UCSD-AML1 (cell line): ENCODE measurements at regions not wholly inside any gene's neighbourhood (a gene's known extent, or its start where the extent isn't known, plus 50 kb on each side); places are given as distances from the start of the nearest gene placed in this dataset.
"Not testable (repeated sequence)": the region's sequence is repeated elsewhere in the genome, so short reads cannot be mapped to it uniquely, and the experiment has no call there.

Source experiments
- DNase-seq: peaks from one replicate; lab custom pipeline; 2025; ENCODE audit not compliant: unreplicated experiment; lab: John Stamatoyannopoulos, UW

DNA sequence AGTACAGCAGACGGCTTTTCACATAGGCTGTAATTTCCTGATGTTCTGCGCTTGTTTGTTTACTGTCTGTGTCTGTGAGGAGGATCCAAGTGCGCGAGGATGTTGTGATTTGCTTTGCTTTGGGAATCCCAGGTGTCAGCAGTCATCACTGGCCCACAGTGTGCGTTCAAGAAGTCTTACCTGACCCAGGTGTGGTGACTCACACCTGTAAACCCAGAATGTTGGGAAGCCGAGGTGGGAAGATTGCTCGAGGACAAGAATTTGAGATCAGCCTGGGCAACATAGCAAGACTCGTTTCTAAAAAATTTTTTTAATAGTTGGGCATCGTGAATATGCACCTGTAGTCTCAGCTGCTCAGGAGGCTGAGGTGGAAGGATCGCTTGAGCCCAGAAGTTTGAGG lies 110.7 kb downstream of the CRLF3 start:
- not testable (repeated sequence) for DNase-seq

DNA sequence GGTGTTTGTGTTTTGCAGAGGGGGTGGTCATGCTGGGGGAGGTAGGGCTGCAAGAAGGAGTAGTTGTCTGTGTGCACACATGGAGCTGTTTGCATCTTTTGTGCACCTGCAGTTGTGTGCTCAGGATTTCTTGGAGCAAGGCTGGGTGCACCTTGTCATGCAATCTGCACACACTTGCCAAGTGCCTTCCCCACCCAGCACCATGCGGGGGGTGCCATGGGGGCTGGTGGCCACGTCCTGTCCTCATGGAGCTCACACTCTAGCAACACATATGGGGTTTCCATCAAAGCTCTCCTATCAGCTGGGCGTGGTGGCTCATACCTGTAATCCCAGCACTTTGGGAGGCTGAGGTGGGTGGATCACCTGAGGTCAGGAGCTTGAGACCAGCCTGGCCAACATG lies 111.6 kb downstream of the CRLF3 start:
- DNase-seq, result not testable (repeated sequence)

DNA sequence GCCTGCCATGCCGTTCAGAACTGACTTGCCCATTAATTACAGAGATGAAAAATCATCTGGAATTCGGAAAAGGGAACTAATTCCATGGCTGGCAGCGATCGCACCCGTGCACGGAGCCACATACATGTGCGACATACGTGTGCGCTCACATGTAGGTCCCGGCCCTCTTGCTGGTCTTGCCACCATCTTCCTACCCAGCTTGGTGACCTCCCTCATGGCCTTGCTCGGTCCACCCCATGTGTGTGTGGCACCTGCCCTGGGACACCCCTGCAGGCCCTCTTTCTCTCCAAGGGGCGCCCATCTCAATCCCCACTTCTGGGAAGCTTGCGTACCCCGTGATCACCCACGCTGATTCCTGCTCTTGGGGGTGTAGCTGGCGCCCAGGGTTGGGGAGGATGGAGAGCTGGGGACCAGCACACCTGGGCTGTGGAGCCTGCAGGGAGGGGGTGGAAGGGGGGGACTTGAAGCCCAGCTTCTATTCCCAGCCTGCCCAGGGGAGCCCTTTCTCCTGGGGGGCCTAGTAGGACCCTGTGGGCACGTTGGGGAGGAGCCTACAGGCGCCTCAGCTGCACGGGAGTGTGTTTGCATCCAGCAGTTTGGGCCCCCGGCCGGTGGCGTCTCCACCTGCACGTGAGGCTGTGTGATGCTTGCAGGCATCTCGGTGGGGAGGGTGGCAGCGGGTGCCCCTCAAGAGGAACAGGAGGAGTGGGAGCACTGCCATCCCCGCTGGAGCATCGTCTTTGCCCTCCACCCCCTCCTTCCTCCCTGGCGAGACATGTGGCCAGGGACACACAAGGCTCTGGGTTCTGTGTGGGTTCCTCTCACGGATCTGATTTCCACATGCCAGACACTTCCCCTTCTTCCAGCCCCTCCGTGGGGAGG lies 112.6 kb downstream of the CRLF3 start:
- not testable (repeated sequence) for DNase-seq

DNA sequence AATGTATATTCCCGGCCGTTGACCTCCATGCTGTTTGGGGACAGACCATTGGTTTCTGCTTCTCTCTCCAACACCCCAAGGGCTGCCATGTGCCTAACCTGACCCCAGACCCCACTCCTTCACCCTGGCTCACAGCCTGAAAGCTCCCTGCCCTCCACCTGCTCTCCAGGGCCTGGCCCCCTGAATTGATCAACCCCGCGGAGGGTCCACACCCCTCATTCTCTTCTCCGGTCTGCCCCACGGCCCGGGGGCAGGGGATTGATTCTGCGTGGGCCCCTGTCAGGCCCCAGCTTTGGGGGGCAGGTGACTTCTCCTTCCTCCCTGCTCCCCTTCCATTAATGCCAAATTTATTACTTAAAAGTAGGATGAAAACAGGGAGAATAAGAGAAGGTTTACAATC lies 113.3 kb downstream of the CRLF3 start:
- not testable (repeated sequence) for DNase-seq

DNA sequence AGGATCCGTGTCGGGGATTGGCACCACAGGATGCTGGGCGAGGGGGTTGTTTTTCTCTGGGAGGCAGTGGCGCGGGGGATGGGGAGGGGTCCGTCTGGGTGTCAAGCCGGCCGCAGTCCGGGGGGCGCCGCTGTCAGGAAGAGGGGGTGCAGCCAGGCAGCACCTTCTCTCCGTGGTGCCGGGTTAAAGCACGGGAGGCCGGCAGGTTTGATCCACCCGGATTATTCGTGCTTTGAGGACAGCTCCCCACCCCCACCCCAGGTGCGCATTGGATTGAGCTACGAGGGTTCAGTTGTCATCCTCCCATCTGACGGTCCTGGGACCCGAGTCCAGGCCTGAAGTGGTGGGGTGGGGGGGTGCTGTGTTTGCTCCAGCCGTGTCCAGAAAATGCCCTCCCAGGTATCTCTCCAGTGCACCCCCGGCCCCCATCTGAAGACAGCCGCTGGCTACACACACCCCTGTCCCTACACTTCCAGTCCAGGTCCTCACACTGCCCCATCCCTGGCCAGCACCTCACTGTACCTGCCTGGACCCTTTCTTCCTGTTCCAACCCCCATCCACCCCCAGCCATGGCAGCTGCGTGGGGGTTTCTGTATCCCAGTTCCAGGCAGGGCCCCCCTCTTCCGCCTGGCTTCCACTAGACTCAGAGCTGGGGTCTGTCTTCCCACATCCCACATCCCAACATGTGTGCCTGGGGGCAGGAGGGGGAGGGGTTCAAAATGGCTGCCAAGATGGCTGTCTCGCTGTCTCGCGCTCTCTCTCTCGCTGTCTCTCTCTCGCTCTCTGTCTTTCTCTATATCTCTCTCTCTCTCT lies 114.0 kb downstream of the CRLF3 start:
- DNase-seq, result not testable (repeated sequence)

DNA sequence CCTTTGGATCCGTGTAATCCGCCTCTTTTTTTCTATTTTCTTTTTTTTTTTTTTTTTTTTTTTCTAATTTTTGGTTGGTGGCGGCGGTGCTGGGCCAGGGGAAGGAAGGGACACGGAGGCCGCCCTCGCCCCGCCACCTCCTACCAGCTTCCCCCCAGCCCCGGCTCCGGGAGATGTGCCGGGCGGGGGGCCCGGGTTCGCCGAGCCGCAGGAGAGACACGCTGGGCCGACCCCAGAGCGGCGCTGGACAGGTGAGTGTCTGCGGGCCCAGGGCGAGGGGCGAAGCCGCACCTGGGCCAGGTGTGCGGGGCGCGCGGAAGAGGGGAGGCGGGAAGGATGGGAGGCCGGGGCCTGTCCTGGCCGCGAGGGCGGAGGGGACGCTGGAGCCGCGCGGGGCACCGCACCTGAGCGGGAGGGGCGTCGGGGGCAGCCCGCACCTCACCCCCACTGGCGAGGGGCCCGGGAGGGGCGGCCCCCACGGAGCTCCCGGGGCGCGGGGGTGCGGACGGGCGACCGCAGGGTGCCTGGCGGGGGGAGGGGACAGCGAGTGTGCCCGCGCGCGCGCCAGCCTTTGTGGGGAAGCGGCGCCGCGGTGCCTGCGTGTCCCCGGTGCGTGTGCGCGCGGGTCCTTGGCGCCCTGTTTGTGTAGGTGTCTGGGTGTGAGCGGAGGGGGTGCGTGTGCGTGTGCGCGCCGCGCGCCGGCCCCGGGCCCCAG lies 114.8 kb downstream of the CRLF3 start:
- peak; percentile 29 for DNase-seq

DNA sequence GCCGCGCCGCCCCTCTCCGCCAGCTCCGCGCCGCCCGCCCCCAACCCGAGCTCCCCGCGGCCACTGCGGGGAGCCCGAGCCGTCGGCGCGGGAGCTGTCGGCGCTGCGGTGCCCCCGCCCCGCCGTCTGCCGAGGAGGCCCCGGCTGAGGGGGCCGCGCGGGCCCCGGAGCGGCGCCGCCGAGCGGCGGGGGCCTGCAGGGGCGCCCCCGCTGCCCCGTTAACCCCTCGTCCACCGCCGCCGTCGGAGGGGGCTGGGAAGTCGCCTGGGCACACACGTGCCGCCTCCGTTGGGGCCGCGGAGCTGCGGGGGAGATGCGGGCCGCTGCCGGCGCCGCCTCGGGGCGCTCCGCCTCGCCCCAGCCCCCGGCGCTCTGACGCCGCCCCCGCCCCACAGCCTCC lies 115.4 kb downstream of the CRLF3 start:
- DNase-seq, result peak; percentile 39

DNA sequence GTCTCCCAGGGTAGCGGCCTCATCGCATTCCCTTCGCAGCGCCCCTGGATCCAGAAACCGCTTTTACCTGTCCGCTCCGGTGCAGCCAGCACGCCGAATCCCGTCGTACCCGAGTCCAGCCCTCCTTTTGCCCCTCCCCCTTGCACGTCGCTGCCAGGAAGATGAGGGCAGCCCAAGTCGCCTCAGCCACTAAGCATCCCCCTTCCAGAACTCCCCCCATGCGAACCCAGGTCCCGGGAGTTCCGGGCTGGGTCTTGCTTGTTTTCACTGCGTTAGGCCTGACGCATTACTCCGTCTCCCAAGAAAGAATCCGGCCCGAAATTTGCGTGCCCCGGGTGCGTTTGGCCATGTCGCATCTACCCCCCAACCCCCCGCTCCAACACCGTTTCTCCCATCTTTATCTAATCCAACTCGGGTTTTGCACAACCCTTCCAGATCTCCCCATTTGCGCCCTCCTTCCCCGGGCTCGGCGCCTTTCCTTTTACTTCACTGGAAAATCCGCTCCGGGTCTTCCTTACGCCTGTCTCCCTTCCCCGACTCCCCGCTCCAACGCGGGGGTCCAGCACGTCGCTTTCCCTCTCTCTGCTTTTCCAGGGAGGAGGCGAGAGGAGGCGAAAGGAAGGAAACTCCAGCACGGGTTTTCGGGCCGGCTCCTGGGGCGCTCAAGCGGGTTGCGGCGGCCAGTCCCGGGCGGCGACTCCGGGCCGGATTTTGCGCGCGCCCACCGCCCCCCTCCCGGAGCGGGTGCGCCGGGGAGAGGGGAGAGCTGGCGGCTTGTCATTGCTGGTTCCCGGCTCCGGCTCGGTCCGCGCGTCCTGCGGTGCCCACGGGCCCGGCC lies 116.0 kb downstream of the CRLF3 start:
- peak; percentile 89 for DNase-seq

DNA sequence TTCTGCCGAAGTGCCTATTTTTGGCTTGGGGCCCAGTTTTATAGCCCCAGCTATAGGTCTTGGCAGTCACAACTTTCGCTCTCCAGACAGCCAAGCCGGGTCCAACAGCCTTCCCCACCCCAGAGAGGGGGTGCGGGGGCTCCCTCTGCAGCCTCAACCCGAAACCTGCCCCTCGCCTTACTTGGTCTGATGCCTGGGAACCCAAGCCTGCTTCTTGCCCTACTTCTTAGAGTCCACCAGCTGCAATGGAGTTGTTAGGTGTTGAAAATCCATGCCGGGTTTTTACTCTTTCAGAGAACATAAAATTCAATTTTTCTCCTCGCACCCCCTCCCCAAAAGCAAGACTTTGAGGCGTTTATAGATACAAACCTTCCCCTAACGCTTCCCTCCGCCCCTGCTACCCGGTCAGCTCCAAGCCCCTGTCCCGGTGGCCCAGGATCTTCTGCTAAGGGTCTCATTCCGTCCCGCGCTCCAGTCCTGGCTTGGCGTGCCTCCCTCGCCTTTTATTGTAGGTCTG lies 116.7 kb downstream of the CRLF3 start:
- DNase-seq, result peak; percentile 61

DNA sequence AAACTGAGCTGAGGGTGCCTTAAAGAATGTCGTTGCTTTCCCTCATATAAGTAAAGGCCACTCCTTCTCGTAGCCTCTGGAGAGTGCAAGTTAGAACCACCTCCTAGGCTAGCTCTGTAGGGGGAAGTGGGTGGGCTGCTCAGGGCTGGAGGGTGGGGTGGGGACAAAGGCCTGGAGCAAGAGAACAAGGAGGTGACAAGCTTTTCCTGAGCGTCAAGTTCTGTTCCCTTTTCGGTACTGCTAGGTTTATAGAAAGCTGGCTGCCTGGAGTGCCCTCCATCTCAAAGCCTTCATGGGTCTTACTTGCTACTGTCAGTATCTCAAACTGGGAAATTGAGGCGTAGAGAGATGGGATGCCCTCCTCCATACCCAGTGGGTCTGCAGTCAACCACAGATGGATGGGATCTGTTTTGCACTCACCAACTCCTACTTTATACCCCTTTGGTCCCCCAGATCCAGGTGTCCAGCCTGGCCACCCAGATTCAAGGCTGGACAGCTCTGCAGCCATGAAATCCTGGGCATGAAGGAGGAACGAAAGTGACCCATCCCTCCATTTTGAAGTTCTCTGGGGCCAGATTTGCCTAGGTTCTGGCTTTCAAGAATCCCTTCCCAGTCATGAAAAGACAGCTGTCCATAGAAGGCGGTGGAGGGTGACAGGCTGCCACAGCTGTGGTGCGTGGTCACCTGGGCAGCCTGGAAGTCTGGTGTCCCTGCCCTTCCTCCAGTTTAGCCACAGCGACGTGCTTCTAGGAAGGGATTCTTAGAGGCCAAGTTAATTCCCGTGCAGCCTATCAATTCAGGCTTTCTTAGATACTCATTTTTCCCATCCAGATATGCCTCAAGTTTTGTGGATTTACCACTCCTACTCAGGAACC lies 117.8 kb downstream of the CRLF3 start:
- peak; percentile 24 for DNase-seq

DNA sequence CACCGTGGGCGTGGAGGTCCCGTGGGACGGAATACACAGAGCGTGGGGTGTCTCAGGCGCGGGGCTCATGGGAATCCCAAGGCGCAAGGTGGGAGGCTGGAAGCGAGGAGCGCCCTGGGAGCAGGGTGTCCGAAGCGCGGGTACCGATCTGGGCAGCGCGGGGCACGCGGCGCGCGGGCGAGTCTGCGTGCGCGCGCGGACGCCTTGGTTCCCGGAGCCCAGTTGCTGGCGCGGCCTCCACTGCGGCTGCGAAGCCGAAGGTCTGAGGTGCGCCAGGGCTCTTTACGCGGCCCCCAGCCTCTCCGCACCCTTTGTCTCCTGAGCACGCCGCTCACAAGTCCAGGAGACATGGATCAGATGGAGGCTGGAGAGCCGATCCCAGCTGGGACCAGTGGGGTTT lies 118.5 kb downstream of the CRLF3 start:
- not testable (repeated sequence) for DNase-seq

DNA sequence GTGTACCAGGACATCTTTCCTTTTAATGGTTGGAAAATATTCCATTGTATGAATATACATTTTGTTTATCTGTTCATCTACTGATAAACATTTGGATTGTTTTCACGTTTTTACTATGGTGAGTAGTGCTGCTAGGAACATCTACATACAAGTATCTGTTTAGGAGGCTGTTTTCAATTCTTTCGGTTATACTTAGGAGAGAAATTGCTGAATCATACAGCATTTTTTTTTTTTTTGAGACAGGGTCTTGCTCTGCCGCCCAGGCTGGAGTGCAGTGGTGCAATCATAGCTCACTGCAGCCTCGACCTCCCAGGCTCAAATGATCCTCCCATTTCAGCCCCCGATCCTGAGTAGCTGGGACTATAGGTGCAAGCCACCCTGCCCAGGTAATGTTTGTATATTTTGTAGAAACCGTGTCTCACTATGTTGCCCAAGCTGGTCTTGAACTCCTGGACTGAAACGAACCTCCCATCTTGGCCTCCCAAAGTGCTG lies 122.9 kb downstream of the CRLF3 start:
- DNase-seq, result no peak

DNA sequence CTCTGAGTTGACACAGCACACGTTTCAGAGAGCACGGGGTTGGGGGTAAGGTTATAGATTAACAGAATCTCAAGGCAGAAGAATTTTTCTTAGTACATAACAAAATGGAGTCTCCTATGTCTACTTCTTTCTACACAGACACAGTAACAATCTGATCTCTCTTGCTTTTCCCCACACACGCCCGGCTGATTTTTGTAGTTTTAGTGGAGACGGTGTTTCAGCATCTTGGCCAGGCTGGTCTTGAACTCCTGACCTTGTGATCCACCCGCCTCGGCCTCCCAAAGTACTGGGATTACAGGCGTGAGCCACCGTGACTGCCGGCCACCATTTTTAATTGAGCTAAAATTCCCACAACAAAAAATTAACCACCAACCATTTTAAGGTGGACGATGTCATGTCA lies 123.7 kb downstream of the CRLF3 start:
- DNase-seq, result not testable (repeated sequence)

DNA sequence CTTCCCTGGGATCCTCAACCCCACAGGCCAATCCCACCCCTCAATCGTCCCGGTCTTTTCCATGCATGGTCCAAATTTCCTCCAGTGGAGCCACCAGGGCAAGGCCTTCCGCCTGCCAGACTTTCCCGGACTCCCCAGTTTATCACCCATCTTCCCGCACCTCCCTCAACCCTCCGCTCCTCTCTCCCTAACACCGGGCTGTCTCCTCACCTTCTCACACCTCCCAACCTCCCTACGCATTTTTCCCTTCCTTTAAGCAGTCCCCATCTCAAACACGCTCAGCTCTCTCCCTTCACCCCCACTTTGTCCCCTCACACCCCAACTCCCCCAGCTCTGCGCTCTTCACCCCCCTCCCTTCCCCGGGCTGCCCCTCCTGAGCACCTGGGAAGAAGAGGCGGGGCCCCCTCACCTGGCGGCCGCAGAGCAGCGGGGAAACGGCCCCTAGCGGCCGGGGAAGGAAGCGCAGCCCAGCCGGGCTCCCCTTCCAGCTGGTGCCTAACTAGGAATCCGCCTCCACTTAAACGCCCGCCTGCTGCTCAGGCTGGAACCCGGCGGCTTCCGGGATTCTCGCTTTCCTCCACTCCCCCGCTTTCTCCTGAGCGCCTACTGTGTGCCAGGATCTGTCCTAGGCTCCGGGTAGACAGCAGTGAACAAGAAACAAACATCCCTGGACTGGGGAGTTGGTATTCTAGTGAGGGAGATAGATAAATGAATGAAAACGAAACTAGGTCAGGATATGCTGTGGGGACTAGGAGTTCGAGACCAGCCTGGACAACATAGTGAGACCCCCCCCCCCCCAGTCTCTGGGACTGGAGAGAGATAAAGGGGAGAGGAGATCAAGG lies 126.7 kb downstream of the CRLF3 start:
- DNase-seq, result peak; percentile 65

DNA sequence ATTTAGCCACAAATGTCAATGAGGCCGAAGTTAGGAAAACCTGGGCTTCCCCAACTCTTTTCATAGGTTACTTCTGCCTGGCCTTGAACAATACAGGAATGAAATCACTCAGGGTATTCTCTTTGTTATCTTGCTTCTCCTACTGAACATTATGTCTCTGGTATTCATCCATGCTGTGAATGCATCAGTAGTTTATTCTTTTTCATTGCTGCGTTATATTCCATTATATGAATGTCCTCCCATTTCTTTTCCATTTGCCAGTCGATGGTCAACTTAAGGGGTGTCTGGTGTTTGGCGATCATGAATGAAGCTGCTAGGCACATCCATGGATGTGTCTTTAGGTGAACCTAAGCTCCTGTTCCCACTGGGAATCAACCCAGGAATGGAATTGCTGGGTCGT lies 128.3 kb downstream of the CRLF3 start:
- no peak for DNase-seq

DNA sequence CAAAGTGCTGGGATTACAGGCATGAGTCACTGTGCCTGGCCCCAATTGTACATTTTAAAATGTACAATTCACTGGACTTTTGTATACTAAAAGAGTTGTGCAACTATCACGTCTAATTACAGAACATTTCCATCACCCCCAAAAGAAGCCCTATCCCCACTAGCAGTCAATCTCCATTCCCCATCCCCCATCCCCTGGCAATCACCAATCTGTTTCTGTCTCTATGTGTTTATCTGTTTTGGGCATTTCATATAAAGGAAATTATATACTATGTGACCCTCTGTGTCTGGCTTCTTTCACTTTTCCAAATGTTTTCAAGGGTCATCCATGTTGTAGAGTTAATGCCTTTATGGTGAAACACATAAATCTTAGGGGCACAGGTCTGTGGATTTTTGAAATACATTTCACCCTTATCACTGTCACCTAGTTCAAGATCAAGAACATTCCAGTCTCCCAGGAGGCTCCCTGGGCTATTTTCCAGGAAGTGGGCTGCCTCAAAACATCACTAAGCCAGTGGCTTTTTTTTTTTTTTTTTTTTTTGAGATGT lies 129.2 kb downstream of the CRLF3 start:
- not testable (repeated sequence) for DNase-seq

DNA sequence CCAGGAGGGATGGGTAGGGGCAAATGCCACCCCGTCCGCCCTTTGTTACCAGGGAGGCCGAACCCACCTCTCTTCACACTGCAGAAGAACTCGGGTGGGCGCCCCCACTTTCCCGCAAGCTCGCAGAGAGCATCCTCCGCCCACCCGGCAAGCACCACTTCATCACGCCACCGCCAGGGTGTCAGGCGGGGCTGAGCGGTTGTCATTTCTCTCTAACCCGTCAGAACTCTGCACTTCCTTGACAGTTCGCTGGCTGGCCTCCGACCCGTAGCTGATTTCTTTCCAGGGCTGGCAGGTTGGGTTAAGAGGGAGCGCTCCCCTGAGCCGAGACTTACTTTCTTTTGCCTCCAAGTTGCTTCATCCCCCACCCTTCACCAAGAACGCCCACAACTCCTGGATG lies 130.7 kb downstream of the CRLF3 start:
- DNase-seq, result not testable (repeated sequence)
